ENCODE measurements at regions not wholly inside any gene's neighbourhood (a gene's known extent, or its start where the extent isn't known, plus 50 kb on each side); places are given as distances from the start of the nearest gene placed in this dataset.

DNA sequence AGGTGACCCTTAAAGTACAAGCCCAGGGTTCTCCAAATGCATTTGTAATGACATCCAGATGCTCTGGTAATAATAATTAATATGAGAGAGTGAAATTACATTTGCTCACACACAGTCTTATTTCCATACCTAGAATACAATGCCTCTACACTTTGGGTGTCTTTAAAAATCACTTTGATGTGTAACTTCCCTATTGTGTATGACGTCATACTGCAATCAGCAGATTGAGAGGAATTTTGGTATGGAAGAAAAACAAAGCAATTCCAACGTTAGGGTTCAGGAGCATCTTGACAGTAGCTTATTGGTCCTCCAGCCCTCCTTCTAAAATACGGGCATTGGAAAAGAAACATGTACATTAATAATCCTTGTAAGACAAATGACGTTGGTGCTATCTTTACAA, 670.6 kb upstream of the ZNF385D start:
- TF ChIP-seq CSDC2 (CRISPR knock-in tag; IDR thresholded peaks at IDR 0.05) (no peak), ZNF8 (CRISPR knock-in tag; IDR thresholded peaks at IDR 0.05) (no peak), ZNF70 (CRISPR knock-in tag; IDR thresholded peaks at IDR 0.05) (no peak)
- no peak for ATAC-seq

GRCh38 chr3:22431334-22431733, 680.3 kb upstream of the ZNF385D start:
- no peak for ATAC-seq
- TF ChIP-seq ZFP3 (CRISPR knock-in tag; IDR thresholded peaks at IDR 0.05): no peak
- no peak for TF ChIP-seq ZNF565 (CRISPR knock-in tag; conservative IDR thresholded peaks at IDR 0.05; ENCODE audit: low read depth)
- TF ChIP-seq GLIS3 (CRISPR knock-in tag; IDR thresholded peaks at IDR 0.05): no peak
- no peak for TF ChIP-seq ZNF8 (CRISPR knock-in tag; IDR thresholded peaks at IDR 0.05)
- TF ChIP-seq, protein P1, sequence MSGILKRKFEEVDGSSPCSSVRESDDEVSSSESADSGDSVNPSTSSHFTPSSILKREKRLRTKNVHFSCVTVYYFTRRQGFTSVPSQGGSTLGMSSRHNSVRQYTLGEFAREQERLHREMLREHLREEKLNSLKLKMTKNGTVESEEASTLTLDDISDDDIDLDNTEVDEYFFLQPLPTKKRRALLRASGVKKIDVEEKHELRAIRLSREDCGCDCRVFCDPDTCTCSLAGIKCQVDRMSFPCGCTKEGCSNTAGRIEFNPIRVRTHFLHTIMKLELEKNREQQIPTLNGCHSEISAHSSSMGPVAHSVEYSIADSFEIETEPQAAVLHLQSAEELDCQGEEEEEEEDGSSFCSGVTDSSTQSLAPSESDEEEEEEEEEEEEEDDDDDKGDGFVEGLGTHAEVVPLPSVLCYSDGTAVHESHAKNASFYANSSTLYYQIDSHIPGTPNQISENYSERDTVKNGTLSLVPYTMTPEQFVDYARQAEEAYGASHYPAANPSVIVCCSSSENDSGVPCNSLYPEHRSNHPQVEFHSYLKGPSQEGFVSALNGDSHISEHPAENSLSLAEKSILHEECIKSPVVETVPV (CRISPR knock-in tag; IDR thresholded peaks at IDR 0.05): no peak
- no peak for TF ChIP-seq BACH2 (CRISPR knock-in tag; IDR thresholded peaks at IDR 0.05; ENCODE audit: borderline replicate concordance)
- no peak for TF ChIP-seq PATZ1 (CRISPR knock-in tag; IDR thresholded peaks at IDR 0.05; ENCODE audit: borderline replicate concordance)
- no peak for TF ChIP-seq ZFP30 (CRISPR knock-in tag; IDR thresholded peaks at IDR 0.05)
- TF ChIP-seq TOX (CRISPR knock-in tag; IDR thresholded peaks at IDR 0.05; ENCODE audit: borderline replicate concordance): no peak
- TF ChIP-seq PPARA (CRISPR knock-in tag; IDR thresholded peaks at IDR 0.05; ENCODE audit: borderline replicate concordance): no peak
- no peak for TF ChIP-seq ESRRG (CRISPR knock-in tag; IDR thresholded peaks at IDR 0.05)
- no peak for TF ChIP-seq OSR1 (CRISPR knock-in tag; IDR thresholded peaks at IDR 0.05)
- no peak for TF ChIP-seq ZNF70 (CRISPR knock-in tag; IDR thresholded peaks at IDR 0.05)
- TF ChIP-seq, protein P2, sequence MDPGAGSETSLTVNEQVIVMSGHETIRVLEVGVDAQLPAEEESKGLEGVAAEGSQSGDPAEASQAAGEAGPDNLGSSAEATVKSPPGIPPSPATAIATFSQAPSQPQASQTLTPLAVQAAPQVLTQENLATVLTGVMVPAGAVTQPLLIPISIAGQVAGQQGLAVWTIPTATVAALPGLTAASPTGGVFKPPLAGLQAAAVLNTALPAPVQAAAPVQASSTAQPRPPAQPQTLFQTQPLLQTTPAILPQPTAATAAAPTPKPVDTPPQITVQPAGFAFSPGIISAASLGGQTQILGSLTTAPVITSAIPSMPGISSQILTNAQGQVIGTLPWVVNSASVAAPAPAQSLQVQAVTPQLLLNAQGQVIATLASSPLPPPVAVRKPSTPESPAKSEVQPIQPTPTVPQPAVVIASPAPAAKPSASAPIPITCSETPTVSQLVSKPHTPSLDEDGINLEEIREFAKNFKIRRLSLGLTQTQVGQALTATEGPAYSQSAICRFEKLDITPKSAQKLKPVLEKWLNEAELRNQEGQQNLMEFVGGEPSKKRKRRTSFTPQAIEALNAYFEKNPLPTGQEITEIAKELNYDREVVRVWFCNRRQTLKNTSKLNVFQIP (CRISPR knock-in tag; IDR thresholded peaks at IDR 0.05; ENCODE audit: borderline replicate concordance, low read depth): no peak

DNA sequence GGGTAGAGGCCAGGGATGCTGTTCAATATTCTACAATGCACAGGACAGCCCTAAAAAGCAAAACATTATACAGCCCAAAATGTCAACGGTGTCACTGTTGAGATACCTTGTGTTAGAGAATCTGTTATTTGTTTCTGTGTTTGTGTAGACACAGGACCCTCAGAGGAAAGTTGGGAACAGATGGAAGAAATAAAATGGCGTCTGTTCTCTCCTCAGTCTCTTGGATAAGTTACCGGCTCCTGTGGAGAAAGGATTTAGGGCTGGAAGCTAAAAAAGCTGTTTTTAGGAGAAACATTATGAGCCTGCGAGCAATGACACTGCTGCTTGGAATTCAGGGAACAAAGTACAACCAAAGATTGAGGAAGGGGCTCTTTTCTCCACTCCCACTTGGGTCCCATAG, 688.6 kb upstream of the ZNF385D start:
- TF ChIP-seq TSHZ2 (CRISPR knock-in tag; IDR thresholded peaks at IDR 0.05) (no peak), PATZ1 (CRISPR knock-in tag; IDR thresholded peaks at IDR 0.05; ENCODE audit: borderline replicate concordance) (no peak), RARB (CRISPR knock-in tag; IDR thresholded peaks at IDR 0.05) (no peak), ZC3H10 (CRISPR knock-in tag; IDR thresholded peaks at IDR 0.05) (no peak), PPARA (CRISPR knock-in tag; IDR thresholded peaks at IDR 0.05; ENCODE audit: borderline replicate concordance) (no peak), ZNF70 (CRISPR knock-in tag; IDR thresholded peaks at IDR 0.05) (no peak), ESRRG (CRISPR knock-in tag; IDR thresholded peaks at IDR 0.05) (no peak), GLIS3 (CRISPR knock-in tag; IDR thresholded peaks at IDR 0.05) (no peak), ZNF565 (CRISPR knock-in tag; conservative IDR thresholded peaks at IDR 0.05; ENCODE audit: low read depth) (no peak), ISL1 (CRISPR knock-in tag; IDR thresholded peaks at IDR 0.05) (no peak), OSR1 (CRISPR knock-in tag; IDR thresholded peaks at IDR 0.05) (no peak), ARNTL (CRISPR knock-in tag; IDR thresholded peaks at IDR 0.05; ENCODE audit: borderline replicate concordance, low read depth) (no peak), SNAI2 (CRISPR knock-in tag; IDR thresholded peaks at IDR 0.05) (no peak), BACH2 (CRISPR knock-in tag; IDR thresholded peaks at IDR 0.05; ENCODE audit: borderline replicate concordance) (no peak), ZNF8 (CRISPR knock-in tag; IDR thresholded peaks at IDR 0.05) (no peak), TCF4 (CRISPR knock-in tag; IDR thresholded peaks at IDR 0.05; ENCODE audit: borderline replicate concordance) (no peak), CREB5 (CRISPR knock-in tag; IDR thresholded peaks at IDR 0.05; ENCODE audit: low read depth) (no peak)
- TF ChIP-seq, protein P2 (CRISPR knock-in tag; IDR thresholded peaks at IDR 0.05; ENCODE audit: borderline replicate concordance, low read depth): no peak
- TF ChIP-seq, protein P1 (CRISPR knock-in tag; IDR thresholded peaks at IDR 0.05): no peak
- no peak for ATAC-seq

Measured in SK-N-SH treated with all-trans-retinoic acid at 6 μM for 48 hours (cell line).